GM18868 (cell line): ENCODE measurements at regions not wholly inside any gene's neighbourhood (a gene's known extent, or its start where the extent isn't known, plus 50 kb on each side); places are given as distances from the start of the nearest gene placed in this dataset.
A peak's percentile ranks its signal among the peaks of the same experiment; 100 is the strongest.
"Not testable (repeated sequence)": the region's sequence is repeated elsewhere in the genome, so short reads cannot be mapped to it uniquely, and the experiment has no call there.

Experiments used
- ATAC-seq: cut with Tn5 transposase; IDR thresholded peaks from one replicate; pipeline ENCODE4 v1.9.1; 2021; ENCODE audit warnings: mild to moderate bottlenecking, moderate library complexity; ENCODE audit not compliant: unreplicated experiment

- ATAC-seq = peak; percentile 87
These were observed 252.2 kb upstream of the TBL1XR1 start for GRCh38 chr3:177449360-177450006.

DNA sequence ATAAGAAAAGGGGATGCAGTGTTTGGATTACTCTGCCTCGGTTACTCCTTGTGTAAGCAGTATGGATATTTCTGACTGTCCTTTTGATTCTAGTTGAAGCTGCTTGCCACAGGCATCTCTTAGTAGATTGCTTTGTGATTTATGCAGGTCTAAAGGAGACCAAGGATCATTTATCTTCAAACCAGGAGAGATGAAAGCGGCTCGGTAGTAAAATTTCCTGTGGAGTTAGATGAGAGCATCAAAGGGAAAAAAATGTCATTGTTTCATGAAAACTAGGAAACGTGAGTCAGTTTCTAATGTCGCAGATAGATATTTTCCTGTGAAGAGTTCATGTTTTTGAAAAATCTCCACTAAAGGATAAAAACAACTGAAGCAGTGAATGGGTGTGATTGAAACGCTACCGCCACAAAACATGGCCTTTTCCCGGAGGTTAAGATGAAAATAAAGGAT, 254.0 kb upstream of the TBL1XR1 start:
- no peak for ATAC-seq

- no peak for ATAC-seq
These were observed 254.9 kb upstream of the TBL1XR1 start for GRCh38 chr3:177451864-177452830.

DNA sequence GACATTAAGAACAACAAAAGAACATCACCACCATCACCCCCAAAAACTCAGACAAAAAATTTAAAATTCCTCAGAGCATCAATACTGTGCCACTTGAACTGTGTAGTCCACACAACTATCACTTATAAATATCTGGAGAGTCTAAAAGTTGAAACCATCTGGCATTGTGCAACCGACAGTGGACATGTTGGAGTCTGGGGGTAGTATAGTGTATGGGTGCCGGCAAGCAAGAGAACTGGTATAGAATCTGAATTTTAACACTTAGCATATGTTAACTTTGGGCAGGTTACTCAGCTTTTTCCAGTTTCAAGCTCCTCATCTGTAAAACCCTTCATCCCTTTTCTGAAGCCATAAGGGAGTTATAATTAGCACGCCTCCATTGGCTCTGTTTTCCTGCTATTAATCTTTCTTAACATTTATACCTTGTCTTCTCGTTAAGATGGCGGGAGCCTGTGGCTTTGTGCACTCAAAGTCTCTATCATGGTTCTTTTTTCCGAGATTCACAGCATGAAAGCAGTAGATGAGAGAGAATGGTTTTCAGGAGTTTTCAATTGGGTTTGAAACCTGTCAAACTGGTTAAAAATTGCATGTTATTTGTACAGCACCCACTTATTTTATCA, 255.7 kb upstream of the TBL1XR1 start:
- no peak for ATAC-seq

GRCh38 chr3:177453451-177453844, 256.2 kb upstream of the TBL1XR1 start:
- no peak for ATAC-seq

- ATAC-seq = not testable (repeated sequence)
These were observed 259.9 kb upstream of the TBL1XR1 start for GRCh38 chr3:177457204-177457603.

- no peak for ATAC-seq
These were observed 262.1 kb upstream of the TBL1XR1 start for GRCh38 chr3:177459401-177459800.

DNA sequence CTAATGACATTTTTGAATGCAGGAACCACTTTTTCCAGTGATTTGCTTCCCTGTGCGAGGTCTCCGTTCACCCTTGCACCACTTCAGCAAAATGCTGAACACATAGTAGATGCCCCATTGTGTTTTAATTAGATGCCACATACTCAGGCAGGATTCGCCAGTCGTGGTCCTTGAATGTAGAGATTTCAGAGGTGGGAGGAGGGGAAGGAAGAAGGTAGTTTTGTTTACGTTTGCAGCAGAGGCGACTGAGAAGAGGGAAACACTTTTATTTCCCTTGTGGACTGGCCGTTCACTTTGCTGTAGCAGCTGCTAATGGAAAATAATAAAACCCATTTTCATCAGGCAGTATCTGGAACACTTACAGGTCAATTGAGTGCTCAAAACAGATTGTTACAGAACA, 262.8 kb upstream of the TBL1XR1 start:
- ATAC-seq = no peak

- no peak for ATAC-seq
These were observed 264.5 kb upstream of the TBL1XR1 start for GRCh38 chr3:177461765-177462164.

DNA sequence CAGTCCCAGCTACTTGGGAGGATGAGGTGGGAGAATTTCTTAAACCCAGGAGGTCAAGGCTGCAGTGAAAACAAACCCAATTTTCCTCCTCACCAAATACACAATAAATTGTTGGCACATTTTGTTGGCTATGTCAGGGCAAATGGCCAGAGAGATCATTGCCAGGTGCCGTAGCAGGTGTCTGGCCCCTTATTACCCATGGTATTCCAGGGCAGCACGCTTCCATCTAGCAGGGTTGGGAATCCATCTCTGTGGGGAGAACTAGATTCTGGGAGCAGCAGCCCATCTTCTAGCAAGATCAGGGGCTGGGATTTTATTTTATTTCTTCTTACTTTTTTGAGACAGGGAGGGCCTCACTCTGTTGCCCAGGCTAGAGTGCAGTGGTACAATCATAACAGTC, 266.1 kb upstream of the TBL1XR1 start:
- not testable (repeated sequence) for ATAC-seq

DNA sequence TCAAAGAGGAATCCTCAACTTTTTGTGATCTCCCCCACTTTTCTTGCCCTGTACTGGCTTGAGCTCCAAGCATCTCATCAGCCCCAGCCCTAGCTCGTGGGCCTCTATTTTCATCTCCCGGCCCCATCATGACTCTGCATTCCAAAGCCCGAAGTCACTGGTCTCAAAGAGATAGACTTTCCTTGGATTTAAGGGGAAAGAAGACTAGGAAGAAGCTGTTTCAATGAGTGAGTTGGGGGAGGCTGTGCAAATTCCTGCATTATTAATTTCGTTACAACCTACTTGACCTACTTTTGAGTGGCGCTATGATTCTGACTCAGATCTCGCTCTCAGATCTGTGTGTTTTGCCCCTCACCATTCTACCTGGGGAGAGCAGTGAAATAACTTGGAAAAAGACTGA, 266.6 kb upstream of the TBL1XR1 start:
- no peak for ATAC-seq

DNA sequence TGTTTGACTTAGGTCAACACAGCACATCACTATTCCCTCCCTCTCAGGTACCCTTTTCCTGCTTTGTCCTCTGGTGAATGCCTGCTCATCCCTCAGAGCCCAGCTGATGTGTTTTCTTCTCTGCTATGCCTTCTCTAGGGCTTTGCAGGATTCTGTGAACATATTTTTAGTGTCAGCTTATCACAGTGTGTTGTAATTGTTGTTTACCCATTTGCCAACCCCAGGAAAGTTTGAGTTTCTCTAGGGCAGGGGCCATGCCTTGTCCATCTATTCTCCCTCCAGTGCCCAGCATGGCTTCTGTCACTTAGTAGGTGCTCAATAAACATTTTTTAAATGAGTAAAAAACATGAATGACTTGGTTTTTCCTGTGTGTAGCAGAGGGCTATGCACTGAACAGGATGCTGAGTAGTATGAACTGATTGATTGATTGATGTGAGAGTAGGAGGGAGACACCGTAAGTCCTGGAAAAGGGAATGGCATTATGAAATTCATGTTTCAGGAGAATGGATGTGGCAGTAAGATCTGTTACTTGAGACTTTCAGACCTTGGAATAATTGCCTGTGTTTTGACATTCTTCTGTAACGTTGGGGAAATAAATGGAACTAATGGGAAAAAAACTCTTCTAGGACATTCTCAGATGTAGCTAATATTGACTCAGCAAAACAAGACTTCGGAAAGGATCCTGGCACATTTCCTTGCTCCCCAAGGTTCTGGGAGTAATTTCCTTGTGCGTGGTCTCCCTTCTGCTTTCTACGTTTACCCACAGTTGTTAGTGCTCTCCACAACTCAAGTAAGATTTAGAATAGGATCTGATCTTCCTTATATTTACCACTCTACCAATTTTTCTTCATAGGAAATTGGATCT, 267.3 kb upstream of the TBL1XR1 start:
- no peak for ATAC-seq

GRCh38 chr3:177465257-177465642, 268.0 kb upstream of the TBL1XR1 start:
- ATAC-seq = no peak

- ATAC-seq = no peak
These were observed 268.8 kb upstream of the TBL1XR1 start for GRCh38 chr3:177466074-177466473.

DNA sequence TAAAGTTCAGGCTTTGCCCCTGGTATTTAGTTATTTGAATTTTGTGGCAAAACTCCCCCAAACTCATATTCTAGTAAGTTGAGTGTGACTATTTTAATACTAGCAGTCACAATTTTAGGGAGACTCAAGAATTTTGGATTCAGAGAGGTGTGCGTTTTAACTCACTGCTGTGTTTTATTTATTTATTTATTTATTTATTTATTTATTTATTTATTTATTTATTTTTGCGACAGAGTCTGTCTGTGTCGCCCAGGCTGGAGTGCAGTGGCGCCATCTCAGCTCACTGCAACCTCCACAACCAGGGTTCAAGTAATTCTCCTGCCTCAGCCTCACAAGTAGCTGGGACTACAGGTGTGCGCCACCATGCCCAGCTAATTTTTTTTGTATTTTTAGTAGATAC, 269.3 kb upstream of the TBL1XR1 start:
- ATAC-seq = not testable (repeated sequence)

DNA sequence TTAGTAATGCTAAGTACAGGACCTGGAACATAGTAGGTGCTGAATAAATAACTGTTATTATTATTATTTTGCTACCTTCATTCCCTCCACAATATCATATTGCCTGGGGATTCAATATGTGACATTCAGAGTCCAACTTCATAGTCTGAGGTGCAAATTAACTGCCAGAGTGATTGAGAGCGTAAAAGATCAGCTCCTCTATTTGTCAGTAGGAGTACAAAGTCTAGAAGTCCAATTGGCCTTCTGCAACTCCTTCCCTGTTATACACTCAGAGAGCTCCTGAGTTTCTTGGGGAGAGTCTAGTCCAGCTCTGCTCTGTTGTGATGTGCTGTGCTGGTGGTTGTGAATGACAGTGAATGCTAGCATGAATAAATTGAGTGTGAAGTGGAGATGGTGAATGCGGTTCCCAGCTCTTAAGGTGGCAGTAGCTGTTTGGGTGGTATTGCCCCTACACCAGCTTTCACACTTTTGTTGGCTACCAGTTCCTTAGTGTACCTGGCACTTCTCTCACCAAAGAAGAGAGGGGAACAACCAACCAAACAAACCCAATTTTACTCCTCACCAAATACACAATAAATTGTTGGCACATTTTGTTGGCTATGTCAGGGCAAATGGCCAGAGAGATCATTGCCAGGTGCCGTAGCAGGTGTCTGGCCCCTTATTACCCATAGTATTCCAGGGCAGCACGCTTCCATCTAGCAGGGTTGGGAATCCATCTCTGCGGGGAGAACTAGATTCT, 270.1 kb upstream of the TBL1XR1 start:
- ATAC-seq = no peak

DNA sequence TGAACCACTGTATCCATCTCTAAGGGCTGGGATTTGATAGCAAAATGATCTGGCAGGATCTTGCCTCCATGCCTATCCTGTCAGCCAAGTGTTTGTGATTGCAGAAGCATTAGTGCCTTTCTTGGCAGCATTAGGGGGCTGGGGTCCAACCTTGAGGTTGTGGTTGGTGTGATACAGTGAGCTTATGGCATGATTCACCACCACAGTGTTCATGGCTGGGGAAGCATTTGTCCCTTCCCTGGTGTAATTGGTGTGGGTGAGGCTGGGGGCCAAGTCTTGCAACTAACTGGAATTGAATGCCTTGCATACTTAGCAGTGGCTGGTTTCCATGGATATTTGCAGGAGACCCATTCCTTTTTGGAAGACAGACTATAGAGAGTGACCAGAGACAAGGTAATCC, 271.0 kb upstream of the TBL1XR1 start:
- ATAC-seq = no peak

DNA sequence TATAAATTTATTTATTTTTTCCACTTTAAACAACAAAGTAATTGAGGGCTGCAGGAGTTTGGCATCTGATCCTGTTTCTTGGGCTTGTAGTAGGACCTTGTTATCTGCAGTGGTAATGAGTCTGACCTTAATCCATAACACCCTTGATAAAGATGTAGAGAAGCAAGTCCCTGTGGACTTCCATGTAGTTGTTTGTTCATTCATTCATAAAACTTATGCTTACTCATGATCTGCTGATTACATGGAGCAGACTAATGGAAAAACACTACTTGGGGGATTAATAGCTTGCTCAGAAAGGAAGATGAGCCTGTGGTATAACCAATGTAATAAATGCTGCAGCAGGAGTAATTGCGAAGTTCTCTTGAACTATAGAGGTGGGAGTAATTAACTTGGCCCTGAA, 271.5 kb upstream of the TBL1XR1 start:
- ATAC-seq = no peak

DNA sequence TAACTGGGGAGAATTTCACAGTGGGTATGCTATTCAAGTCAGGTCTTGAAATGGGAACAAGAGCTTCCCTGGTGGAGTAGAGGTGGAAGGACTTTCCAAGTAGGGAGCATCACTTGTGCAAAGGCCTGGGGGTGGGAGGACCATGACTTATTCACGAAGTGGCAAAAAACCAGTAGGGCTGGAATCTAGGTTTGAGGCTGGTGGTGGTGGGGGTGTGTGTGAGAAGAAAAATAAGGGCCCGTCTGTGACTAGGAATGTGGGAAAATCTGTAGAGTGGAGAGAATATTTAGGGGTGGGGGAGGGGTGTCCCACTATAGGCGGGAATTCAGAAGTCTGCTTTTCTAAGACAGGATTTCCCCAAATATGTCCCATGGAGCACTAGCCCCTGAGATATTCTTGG, 271.9 kb upstream of the TBL1XR1 start:
- no peak for ATAC-seq
